Left forelimb (tissue), 1 donor: ENCODE measurements at regions not wholly inside any gene's neighbourhood (a gene's known extent, or its start where the extent isn't known, plus 50 kb on each side); places are given as distances from the start of the nearest gene placed in this dataset.
"Not testable (repeated sequence)": the region's sequence is repeated elsewhere in the genome, so short reads cannot be mapped to it uniquely, and the experiment has no call there.

Source experiments
- DNase-seq: peaks from one replicate; pipeline ENCODE4 v3.0.0-alpha.2; 2018; ENCODE audit warnings: low spot score

- DNase-seq, result no peak
Observed at GRCh38 chr7:115789901-115790300, 240.7 kb downstream of the TFEC start.

- not testable (repeated sequence) for DNase-seq
Observed at GRCh38 chr7:115789473-115789872, 241.1 kb downstream of the TFEC start.

GRCh38 chr7:115782696-115783490, 247.7 kb downstream of the TFEC start:
- DNase-seq, result no peak

GRCh38 chr7:115779561-115779960, 251.0 kb downstream of the TFEC start:
- DNase-seq, result no peak

- DNase-seq, result no peak
Observed at GRCh38 chr7:115775981-115776380, 254.6 kb downstream of the TFEC start.

- DNase-seq, result no peak
Observed at GRCh38 chr7:115763347-115763746, 267.2 kb downstream of the TFEC start.

- no peak for DNase-seq
Observed at GRCh38 chr7:115758025-115758424, 272.5 kb downstream of the TFEC start.

GRCh38 chr7:115754226-115754625, 276.3 kb downstream of the TFEC start:
- DNase-seq, result no peak

- DNase-seq, result no peak
Observed at GRCh38 chr7:115749924-115750323, 280.6 kb downstream of the TFEC start.

- no peak for DNase-seq
Observed at GRCh38 chr7:115748123-115748738, 282.3 kb downstream of the TFEC start.

GRCh38 chr7:115747174-115747573, 283.4 kb downstream of the TFEC start:
- DNase-seq, result no peak

- no peak for DNase-seq
Observed at GRCh38 chr7:115740043-115740442, 290.5 kb downstream of the TFEC start.

- DNase-seq, result no peak
Observed at GRCh38 chr7:115734641-115735040, 295.9 kb downstream of the TFEC start.

- no peak for DNase-seq
Observed at GRCh38 chr7:115731796-115732471, 298.6 kb downstream of the TFEC start.

- no peak for DNase-seq
Observed at GRCh38 chr7:115728518-115728917, 302.0 kb downstream of the TFEC start.

GRCh38 chr7:115724400-115725056, 306.0 kb downstream of the TFEC start:
- DNase-seq, result no peak

GRCh38 chr7:115722302-115722977, 308.1 kb downstream of the TFEC start:
- no peak for DNase-seq

GRCh38 chr7:115721293-115722217, 309.0 kb downstream of the TFEC start:
- DNase-seq, result no peak

- DNase-seq, result no peak
Observed at GRCh38 chr7:115719963-115720362, 310.6 kb downstream of the TFEC start.

GRCh38 chr7:115709664-115710063, 320.9 kb downstream of the TFEC start:
- DNase-seq, result no peak

GRCh38 chr7:115708013-115708341, 322.6 kb downstream of the TFEC start:
- DNase-seq, result no peak
